Spleen (tissue), 7 donors: ENCODE measurements at regions not wholly inside any gene's neighbourhood (a gene's known extent, or its start where the extent isn't known, plus 50 kb on each side); places are given as distances from the start of the nearest gene placed in this dataset.

Experiments
- CTCF ChIP-seq, 11 experiments: fragments of 200-600 bp in 7 of 11; fragments of 450-650 bp in 4 of 11; sonication (generic) in 4 of 11; IDR thresholded peaks in 8 of 11; conservative IDR thresholded peaks in 3 of 11; 1 replicate in 7 of 11; 2 replicates in 4 of 11; pipeline versions ENCODE4 v1.4.0 to v1.8.0; 2016 to 2021; ENCODE audit warnings: antibody characterized with exemption in 11 of 11, inconsistent platforms in 4 of 11, mild to moderate bottlenecking in 1 of 11
- POLR2A ChIP-seq, 3 donors: fragments of 450-650 bp; IDR thresholded peaks; one replicate each; pipeline ENCODE4 v1.5.1; 2017; ENCODE audit warnings: antibody characterized with exemption in 3 of 3, mild to moderate bottlenecking in 1 of 3
- donor health status: DM: no; HTN: no; CAD: no; lungs with moderate emphysema.
- donor health status: DM: no; HTN: no; CAD: no.
- donor health status: DM: no; HTN: no; CAD: no.

GRCh38 chr13:44142941-44143665, 230.5 kb upstream of the SERP2 start:
- no peak for TF ChIP-seq CTCF (IDR thresholded peaks at IDR 0.05 in 8 of 11, conservative IDR thresholded peaks at IDR 0.05 in 3 of 11)
- no peak for TF ChIP-seq POLR2A (IDR thresholded peaks at IDR 0.05)
